GM19025 (cell line): ENCODE measurements at regions not wholly inside any gene's neighbourhood (a gene's known extent, or its start where the extent isn't known, plus 50 kb on each side); places are given as distances from the start of the nearest gene placed in this dataset.
A peak's percentile ranks its signal among the peaks of the same experiment; 100 is the strongest.
"Not testable (repeated sequence)": the region's sequence is repeated elsewhere in the genome, so short reads cannot be mapped to it uniquely, and the experiment has no call there.

Experiments used
- ATAC-seq: cut with Tn5 transposase; IDR thresholded peaks from one replicate; pipeline ENCODE4 v1.9.1; 2021; ENCODE audit warnings: mild to moderate bottlenecking, low read depth, moderate library complexity; ENCODE audit not compliant: unreplicated experiment

DNA sequence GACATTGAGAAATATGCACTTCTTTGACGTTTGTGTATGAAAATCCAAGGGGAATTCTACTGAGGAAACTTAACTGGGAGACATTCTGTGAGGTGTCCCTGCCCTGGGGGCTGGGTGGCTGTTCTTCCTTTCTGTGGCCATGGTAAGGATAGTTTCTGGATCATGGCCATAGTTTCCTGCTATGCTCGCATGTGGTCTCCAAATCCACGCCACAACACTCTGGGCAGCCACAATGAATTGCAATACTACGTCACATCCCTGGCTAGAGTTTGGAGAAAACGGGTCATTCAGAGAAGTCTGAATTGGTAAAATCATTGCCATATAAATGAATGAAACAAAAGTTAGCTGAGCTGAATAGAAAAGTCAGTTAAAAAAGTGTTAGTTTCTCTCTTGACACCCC, 230.6 kb downstream of the UTRN start:
- no peak for ATAC-seq

DNA sequence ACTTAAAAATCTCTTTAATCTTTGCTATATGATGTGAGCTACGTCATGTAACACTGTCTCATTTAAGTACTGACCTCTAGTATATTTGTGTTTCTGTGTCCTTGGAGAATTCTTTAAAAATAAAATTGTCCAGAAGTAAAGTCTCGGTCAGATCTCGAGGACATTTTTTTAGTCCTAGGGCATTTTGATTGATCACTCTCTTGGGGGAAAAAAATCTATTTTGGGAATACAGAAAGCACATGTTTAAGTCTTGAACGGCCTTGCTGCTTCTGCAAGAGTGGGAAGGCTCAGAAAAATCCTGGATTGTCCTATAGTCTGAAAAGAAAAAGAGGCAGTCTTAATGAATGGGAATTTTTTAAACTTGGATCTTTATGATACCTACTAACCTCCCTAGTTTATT, 234.3 kb downstream of the UTRN start:
- ATAC-seq = no peak

DNA sequence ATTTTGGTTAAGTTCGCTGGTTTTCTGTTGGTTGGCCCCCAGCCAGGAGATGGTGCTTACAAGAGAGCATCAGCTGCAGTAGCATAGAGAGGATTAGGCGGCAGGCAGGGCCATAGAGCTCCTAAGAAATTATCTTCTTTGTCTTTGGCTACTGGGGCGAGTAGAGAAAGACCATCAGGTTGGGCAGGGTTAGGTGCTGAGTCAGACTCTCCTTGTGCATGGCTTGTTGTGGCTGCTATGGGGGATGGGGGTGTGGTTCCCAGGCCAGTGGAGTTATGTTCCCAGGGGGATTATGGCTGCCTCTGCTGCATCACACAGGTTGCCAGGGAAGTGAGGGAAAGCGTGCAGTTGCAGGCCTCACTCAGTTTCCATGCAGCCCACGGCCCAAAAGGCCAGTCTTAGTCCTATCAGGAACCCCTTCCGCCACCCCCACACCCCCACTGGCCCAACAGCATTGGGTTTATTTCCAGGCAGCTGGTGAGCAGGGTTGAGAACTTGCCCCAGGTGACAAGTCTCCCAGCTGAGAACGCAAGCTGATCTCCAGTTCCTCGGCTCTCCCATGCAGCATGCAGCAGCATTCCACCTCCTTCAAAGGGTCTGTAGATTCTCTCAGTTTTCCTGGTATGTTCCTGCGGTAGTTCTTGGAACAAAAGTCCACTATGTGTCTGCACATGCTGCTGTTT, 243.7 kb downstream of the UTRN start:
- ATAC-seq = no peak

DNA sequence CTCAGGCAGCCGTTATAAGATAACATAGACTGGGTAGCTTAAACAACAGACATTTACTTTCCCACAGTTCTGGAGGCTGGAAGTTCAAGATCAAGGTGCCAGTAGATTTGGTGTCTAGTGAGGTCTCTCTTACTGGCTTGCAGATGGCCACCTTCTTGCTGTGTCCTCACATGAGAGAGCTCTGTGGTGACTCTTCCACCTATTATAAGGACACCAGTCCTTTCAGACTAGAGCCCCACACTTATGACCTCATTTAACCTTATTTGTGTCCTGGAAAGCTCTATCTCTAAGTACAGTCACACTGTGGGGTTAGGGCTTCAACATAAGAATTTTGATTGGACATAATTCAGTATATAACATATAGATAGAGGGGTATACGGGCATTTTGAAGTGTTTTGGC, 245.0 kb downstream of the UTRN start:
- ATAC-seq = no peak

DNA sequence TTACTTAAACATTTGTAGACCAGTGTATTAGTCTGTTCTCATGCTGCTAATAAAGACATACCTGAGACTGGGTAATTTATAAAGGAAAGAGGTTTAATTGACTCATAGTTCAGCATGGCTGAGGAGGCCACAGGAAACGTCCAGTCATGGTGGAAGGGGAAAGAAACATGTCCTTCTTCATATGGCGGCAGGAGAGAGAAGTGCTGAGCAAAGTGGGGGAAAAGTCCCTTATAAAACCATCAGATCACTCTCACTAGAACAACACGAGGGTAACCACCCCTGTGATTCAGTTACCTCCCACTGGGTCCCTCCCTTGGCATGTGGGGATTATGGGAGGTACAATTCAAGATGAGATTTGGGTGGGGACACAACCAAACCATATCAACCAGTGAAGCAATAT, 247.1 kb downstream of the UTRN start:
- not testable (repeated sequence) for ATAC-seq

DNA sequence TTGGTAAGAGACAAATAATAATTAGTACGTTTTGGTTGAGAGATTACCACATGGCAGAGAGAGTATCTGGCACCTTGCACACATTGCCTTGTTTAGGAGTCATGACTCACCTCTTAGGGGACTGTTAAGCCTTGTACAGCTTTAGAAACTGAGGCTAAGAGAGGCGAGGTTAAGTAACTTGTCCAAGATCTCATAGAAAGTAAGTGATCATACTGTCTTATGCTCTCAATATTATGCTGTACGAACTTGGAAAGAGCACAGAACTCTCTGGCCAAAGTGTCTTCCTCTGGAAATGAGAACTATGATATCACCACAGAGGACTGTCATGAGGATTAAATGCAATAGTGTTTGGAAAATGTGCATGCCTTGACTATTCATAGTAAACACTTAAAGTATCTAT, 249.0 kb downstream of the UTRN start:
- no peak for ATAC-seq

DNA sequence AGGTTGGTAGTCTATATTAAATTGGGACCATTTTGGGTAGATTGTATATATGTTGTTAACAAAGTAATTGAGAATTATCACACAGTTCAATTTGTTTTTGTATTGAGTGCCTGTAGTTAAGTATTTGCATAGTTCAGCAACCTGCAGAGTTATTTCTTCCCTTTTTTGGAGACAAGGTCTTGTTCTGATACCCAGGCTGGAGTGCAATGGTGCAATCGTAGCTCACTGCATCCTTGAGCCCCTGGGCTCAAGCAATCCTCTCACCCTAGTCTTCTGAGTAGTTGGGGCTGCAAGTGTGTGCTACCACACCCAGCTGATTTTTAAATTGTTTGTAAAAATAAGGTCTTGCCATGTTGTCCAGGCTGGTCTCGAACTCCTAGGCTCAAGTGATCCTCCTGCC, 250.5 kb downstream of the UTRN start:
- ATAC-seq = no peak

DNA sequence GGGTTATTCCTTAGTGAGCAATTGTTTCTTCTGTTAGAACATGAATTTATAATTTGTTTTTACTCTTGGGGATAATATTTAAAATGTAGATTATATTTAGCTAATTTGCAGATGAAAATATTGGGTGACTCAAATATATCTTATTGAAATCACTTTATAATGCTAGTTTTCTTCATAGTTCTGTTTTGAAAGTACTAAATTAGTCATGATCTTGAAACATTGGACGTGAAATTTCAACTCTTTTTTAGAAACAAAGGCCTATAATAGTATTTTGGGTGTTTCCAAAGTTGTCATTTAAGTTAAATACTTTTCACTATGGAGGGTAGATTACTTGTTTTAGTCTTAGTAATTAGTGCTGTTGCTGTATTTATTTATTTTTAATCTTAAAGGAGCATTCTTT, 250.9 kb downstream of the UTRN start:
- no peak for ATAC-seq

DNA sequence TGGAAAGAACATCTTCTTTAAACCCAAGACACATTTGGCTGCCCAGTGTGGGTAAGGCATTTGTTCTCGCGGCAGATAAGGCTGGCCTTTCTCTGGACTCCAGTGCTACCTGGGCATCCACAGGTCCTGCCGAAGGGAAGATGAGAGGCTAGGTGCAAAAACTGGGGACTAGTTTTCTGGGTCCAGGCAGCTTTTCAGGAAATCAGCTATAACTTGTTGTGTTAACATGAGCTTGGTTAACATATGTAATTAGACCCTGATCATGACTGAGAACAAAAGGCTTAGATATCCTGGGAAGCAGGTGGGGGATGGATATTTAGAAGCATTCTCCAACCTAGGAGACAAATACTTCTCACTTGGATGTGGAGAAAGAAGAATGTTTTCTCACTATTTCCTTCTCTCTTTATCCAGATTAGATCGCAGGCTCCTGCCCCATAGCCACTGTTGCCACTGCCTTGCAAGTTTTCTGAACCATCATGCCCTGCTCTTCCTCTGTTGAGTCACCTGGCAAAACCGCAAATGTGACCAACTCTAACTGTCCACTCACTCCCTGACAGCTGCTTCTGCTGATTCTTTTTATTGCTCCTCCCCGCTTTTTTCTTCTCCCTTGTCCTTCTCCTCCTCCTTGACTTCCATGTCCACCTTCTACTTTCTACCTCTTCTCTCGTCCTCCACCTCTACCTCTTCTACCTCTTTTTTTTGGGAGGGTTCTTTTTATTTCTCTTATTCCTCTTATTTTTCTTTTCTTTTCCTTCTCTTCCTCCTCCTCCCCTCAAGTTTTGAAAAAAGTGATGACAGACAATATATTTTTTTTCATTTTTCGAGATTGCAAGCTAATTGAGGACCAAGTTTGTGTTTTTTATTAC, 258.1 kb downstream of the UTRN start:
- ATAC-seq = no peak

DNA sequence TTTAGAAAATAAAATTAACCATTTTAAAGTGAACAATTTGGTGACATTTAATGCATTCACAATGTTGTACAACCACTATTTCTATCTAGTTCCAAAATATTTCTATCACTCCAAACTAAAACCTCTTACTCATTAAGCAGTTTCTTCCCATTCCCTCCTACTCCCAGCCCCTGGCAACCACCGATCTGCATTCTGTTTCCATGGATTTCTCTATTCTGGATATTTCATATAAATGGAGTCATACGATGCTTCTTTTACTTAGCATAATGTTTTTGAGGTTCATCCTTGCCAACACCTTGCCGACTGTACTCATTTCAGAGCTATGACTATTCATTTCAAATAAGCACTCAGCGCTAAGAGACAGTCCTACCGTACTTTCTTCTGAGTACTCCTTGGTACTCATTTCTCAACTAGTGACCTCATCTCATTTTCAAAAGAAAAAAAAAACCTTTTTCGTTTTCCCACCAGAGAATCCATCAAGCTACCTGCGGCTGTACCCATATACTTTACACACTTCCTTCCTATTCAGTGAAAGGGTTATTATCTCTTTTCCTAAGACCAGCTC, 259.2 kb downstream of the UTRN start:
- ATAC-seq = peak; percentile 71

DNA sequence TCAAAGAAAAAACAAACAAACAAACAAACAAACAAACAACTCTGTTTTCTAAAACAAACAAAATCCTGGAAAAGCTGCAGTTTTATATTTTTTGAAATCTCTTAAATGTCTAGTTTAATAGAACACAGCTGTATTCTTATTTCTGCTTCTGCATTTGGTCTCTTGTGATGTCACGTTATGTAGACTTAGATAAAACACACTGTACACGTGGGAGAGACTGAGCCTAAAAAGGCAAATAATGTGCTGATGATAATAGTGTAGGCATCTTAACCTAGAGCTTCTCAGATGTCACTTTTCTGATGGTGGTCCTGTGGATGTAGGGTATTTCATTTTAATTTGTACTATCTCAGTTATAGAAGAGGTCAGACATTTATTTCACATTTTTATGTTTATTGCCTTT, 261.7 kb downstream of the UTRN start:
- no peak for ATAC-seq

DNA sequence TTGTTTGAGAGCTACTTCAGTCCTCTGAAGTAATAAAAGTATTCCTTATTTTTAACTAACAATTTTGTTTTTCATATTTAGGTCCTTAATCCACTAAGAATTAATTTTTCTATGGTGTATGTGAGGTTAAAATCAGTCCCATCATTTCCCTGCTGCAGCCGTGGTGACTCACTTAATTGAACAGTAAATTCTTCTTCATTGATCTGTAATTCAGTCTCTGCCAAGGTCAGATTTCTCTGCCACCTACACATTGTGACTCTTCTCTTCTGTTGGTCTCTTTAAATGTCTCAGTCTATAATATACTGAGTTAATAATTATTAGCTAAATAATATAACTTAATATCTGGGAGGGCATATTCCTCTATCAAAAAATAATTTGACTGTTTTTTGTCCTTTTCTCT, 262.3 kb downstream of the UTRN start:
- ATAC-seq = no peak

DNA sequence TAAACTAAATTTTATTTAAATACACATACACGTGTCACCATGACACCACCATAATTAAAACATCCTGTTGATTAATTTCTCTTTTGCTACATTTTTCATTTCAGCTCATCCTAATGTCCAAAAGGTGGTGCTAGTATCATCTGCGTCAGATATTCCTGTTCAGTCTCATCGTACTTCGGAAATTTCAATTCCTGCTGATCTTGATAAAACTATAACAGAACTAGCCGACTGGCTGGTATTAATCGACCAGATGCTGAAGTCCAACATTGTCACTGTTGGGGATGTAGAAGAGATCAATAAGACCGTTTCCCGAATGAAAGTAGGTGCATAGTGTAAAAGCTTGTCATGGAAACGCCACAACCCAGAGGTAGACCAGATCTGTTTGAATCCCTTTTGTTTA, 263.4 kb downstream of the UTRN start:
- no peak for ATAC-seq

DNA sequence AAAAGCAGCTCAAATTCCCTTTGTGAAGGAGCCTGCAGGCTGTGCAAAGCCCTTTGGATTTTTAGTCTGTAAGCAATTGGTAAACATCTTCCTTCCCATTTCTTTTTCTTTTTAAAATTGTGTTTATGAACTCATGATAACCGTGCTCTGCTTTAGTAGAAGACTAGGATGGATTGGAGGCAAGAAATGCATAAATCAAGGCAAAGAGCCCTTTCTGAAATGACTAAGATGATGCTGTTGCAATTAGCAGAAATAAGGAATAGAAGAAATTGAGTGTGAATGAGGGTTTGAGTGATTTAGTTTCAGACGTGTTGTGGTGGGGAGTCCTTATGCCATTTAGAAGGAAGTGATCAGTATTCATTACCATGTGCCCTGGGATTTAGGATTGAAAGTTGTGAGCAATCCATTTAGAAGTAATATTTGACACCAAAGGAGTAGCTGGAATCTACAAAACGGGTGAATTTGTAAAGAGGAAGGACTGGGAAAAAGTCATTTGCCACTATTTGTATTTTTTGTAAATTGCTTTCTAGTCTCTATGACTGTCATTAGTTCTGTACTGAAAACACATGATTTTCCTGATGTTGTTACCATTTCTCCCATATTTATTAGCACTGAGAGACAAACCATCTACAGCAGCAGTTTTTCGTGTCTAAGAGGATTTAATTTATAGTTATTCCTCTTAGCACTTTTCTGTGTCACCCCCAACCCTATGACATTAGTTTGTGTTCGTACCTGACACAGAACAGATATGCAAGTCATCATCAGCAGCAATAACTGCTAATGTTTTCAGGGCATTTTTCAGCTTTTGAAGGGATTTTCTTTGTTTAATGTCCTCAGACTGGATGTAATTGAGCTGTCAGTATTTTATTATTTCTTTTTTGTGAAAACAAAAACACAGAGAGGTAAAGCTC, 265.0 kb downstream of the UTRN start:
- ATAC-seq = no peak

DNA sequence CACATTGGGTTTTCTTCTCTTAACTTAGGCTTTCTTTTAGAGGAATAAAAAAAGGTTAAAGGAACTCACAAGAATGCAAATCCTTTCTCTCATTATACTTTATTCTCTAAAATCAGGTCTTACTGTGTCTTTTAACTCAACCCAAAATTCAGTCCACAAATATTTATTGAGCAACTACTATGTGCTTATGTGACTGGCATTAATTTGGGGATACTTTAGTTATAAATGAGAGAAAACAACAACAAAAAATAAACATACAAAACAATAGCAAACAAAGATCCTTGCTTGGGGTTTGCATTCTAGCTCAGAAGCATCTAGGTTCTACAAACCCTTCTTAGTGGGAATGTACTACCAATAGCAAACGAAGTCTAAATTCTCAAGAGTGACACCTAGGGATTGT, 266.2 kb downstream of the UTRN start:
- ATAC-seq = no peak

DNA sequence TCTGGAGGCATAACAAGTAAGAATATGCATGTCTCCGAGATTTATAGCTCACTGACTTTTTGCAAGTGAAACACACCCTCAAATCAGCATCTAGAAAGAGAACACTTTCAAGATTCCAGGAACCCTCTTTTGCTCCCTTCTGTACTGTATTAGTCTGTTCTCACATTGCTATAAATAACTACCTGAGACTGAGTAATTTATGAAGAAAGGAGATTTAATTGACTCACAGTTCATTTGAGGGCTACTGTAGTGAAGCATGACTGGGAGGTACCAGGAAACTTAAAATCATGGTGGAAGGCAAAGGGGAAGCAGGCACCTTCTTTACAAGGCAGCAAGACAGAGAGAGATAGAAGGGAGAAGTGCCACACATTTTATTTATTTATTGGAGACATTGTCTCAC, 269.9 kb downstream of the UTRN start:
- ATAC-seq = no peak

DNA sequence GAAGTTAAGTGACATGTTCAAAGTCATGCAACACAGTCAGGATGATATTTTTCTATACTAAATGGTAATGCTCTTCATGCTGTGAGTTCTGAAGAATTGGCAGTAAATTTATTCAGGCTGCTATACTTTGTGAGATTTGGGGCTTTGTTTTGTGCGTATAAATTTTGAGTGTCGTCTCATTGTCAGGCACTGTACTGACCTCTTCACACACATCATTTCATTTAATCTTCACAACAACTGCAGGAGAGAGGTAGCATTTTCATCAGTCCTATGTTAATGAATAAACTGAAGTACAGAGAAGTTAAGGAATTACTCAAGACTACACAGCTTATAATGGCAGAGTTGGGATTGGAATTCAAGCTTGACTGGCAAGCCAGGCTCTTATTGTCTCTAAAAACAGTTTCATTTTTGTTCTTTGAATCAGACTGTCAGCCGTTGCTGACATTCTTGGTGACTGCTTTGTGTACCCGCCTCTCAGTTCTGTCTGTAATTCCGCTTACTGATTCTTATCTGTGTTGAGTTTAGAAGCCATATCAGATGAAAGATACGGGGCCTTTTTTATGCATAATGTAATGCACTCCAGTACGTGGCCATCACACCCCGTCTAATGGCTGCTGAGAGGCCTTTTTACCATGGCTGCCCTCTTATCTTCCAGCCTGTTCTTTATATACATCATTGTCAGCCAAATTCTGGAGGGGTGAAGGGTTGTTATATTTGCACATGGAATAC, 274.9 kb downstream of the UTRN start:
- no peak for ATAC-seq

DNA sequence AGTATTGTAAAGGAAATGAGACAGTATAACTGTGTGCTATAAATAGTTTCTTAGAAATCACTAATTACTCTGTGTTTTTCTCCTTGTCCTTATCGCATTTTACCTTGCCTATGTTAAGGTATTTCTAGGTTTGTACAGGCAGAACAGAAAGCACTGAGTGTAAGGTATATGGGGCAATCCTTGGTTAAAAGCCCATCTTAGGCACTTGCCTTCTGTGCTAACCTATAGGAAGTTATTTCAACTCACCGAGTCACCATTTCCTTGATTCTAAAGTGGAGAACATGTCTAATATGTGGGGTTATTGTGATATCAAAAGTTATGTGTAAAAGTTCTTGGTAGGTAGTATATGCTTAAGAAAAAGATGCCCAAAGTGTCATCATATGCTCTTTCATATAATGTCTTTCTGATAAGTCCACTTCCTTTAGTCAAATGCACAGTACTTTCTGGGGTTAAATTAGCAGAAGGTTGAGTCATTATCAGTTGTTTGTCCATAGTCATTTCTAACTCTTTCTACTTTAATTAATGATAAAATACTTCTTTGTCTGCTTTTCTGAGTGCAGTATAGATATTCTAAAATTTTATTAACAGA, 276.4 kb downstream of the UTRN start:
- ATAC-seq = no peak

DNA sequence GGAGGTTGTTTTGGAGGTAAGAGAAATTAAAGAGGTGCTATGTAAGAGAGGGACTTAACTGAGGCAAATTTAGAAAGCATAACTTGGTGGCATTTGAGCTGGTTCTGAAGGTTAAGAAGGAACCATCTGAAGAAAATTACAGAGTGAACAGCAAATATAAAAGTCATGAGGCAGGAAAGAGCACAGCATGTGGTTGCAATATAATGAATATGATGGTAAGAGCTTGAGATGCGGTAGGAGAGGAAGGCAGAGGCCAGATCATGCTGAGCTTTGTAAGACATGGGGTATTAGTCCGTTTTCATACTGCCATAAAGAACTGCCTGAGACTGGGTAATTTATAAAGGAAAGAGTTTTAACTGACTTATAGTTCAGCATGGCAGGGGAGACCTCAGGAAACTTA, 279.1 kb downstream of the UTRN start:
- ATAC-seq = no peak
